HepG2 (cell line): ENCODE measurements at regions not wholly inside any gene's neighbourhood (a gene's known extent, or its start where the extent isn't known, plus 50 kb on each side); places are given as distances from the start of the nearest gene placed in this dataset.
A peak's percentile ranks its signal among the peaks of the same experiment; 100 is the strongest.

Experiments used
- ATAC-seq: fragments of 200-7000 bp; cut with Tn5 transposase; 3 replicates; pipeline ENCODE4 v1.9.1; 2020; ENCODE audit warnings: mild to moderate bottlenecking, moderate library complexity
- BruUV-seq: library from RNA; stranded (reverse); fragments of 400-500 nt; replicated peaks from 2 replicates; lab custom pipeline; 2021; lab: Mats Ljungman, UMichigan
- CTCF ChIA-PET: fragments of 300-600 bp; formaldehyde crosslinking; extraction: SDS; loops from one replicate; lab custom pipeline; 2021; ENCODE audit warnings: low total read pairs, inconsistent platforms, low intra/inter-chr PET ratio; lab: Yijun Ruan, JAX
- POLR2A ChIA-PET: fragments of 350-600 bp; sonication (Branson Sonifier 250); formaldehyde crosslinking; loops from one replicate; lab custom pipeline; 2020; ENCODE audit warnings: antibody characterized with exemption, inconsistent platforms; lab: Yijun Ruan, JAX
- DNase-seq: peaks from one replicate; pipeline ENCODE4 v3.0.0-alpha.2; 2015; ENCODE audit warnings: low spot score
- FAIRE-seq: peaks from 3 replicates; lab custom pipeline; 2011; peaks lifted over from hg19 to GRCh38; lab: Jason Lieb, UNC
- H2AFZ ChIP-seq: one replicate; pipeline ENCODE4 v1.6.1; 2011; ENCODE audit warnings: low read length, inconsistent platforms
- H3K27ac ChIP-seq: fragments of 300-600 bp; 3 replicates; pipeline ENCODE4 v1.8.0; 2011; ENCODE audit warnings: mixed run types, mild to moderate bottlenecking, mixed read lengths, low read length, inconsistent platforms; ENCODE audit not compliant: insufficient read depth; ENCODE audit errors: extremely low read length
- H3K27me3 ChIP-seq, 2 experiments: fragments of 200-600 bp in 1 of 2; 2 replicates in 1 of 2; 3 replicates in 1 of 2; pipeline versions ENCODE4 v1.6.0 to v1.8.0; 2011; ENCODE audit warnings: low read length in 2 of 2, mild to moderate bottlenecking in 2 of 2, moderate library complexity in 2 of 2, inconsistent platforms in 1 of 2; ENCODE audit not compliant: insufficient read depth in 2 of 2, control insufficient read depth in 1 of 2
- H3K36me3 ChIP-seq, 2 experiments: fragments of 200-600 bp in 1 of 2; replicated peaks in 1 of 2; 2 replicates in 1 of 2; 3 replicates in 1 of 2; pipeline versions ENCODE4 v1.5.1 to v1.8.0; 2011; ENCODE audit warnings: low read length in 2 of 2, inconsistent platforms in 1 of 2; ENCODE audit not compliant: insufficient read depth in 2 of 2, control insufficient read depth in 1 of 2
- H3K4me1 ChIP-seq: 2 replicates; pipeline ENCODE4 v1.5.1; 2012; ENCODE audit warnings: low read length, inconsistent platforms; ENCODE audit not compliant: insufficient read depth
- H3K4me2 ChIP-seq: 2 replicates; pipeline ENCODE4 v1.6.0; 2011; ENCODE audit warnings: low read depth, low read length, inconsistent platforms
- H3K4me3 ChIP-seq, 3 experiments: fragments of 200-600 bp in 1 of 3; sonication (generic), shearing (Covaris generic) in 1 of 3; replicated peaks in 1 of 3; 2 replicates each; pipeline ENCODE4 v1.5.1; 2011 to 2016; ENCODE audit warnings: low read length in 3 of 3, inconsistent platforms in 2 of 3, low read depth in 2 of 3, mild to moderate bottlenecking in 2 of 3, control low read depth in 1 of 3, mixed read lengths in 1 of 3; ENCODE audit not compliant: insufficient read depth in 1 of 3
- H3K79me2 ChIP-seq: one replicate; pipeline ENCODE4 v1.6.1; 2011; ENCODE audit warnings: low read length, inconsistent platforms; ENCODE audit not compliant: insufficient read depth
- H3K9ac ChIP-seq: 2 replicates; pipeline ENCODE4 v1.6.0; 2011; ENCODE audit warnings: mild to moderate bottlenecking, low read depth, low read length, inconsistent platforms; ENCODE audit not compliant: insufficient read depth
- H3K9me3 ChIP-seq: 2 replicates; pipeline ENCODE4 v1.5.1; 2012; ENCODE audit warnings: mild to moderate bottlenecking, low read length
- H4K20me1 ChIP-seq: 2 replicates; pipeline ENCODE4 v1.6.0; 2011; ENCODE audit warnings: inconsistent platforms, mild to moderate bottlenecking, low read length, moderate library complexity; ENCODE audit not compliant: insufficient read depth
- ARID5B ChIP-seq: IDR thresholded peaks from 2 replicates; pipeline ENCODE4 v1.4.0; 2020; ENCODE audit warnings: mild to moderate bottlenecking, missing genetic modification reagents
- GATAD1 ChIP-seq: IDR thresholded peaks from 2 replicates; pipeline ENCODE4 v1.6.1; 2016; ENCODE audit warnings: missing genetic modification reagents, missing compliant biosample characterization
- GLMP ChIP-seq: sonication (generic); formaldehyde crosslinking; IDR thresholded peaks from 2 replicates; pipeline ENCODE4 v1.9.0; 2021; ENCODE audit warnings: missing genetic modification reagents, mild to moderate bottlenecking, borderline replicate concordance
- KLF11 ChIP-seq: IDR thresholded peaks from 2 replicates; pipeline ENCODE4 v1.6.1; 2016; ENCODE audit warnings: missing compliant biosample characterization
- MYC ChIP-seq: sonication (generic); formaldehyde crosslinking; IDR thresholded peaks from 2 replicates; pipeline ENCODE4 v1.9.0; 2021; ENCODE audit warnings: missing genetic modification reagents, borderline replicate concordance
- ZBTB8A ChIP-seq: sonication (generic); formaldehyde crosslinking; IDR thresholded peaks from 2 replicates; pipeline ENCODE4 v1.4.0; 2020; ENCODE audit warnings: mild to moderate bottlenecking, low read depth, missing genetic modification reagents, borderline replicate concordance
- ZNF331 ChIP-seq: sonication (generic); formaldehyde crosslinking; IDR thresholded peaks from 2 replicates; pipeline ENCODE4 v1.4.0; 2020; ENCODE audit warnings: missing genetic modification reagents
- ZNF615 ChIP-seq: sonication (generic); formaldehyde crosslinking; IDR thresholded peaks from 2 replicates; pipeline ENCODE4 v1.5.0; 2020; ENCODE audit warnings: mild to moderate bottlenecking, missing genetic modification reagents, borderline replicate concordance
- ZSCAN12 ChIP-seq: sonication (generic); formaldehyde crosslinking; IDR thresholded peaks from 2 replicates; pipeline ENCODE4 v1.9.0; 2021; ENCODE audit warnings: mild to moderate bottlenecking, missing genetic modification reagents
- ZSCAN29 ChIP-seq: sonication (generic); formaldehyde crosslinking; conservative IDR thresholded peaks from 2 replicates; pipeline ENCODE4 v1.4.0; 2020; ENCODE audit warnings: mild to moderate bottlenecking, missing genetic modification reagents
- WGBS: methylation state at CpG from one replicate; pipeline ENCODE4 v1.1.6; 2017; ENCODE audit warnings: low lambda C conversion rate; 5-methylcytosine and 5-hydroxymethylcytosine counted together
- in situ Hi-C: cut with HindIII; loops from 2 replicates; pipeline ENCODE4 v1.10.0; 2017; ENCODE audit warnings: low pct_unique_long_range_greater_than_20kb; ENCODE audit not compliant: extremely low pct_ligation_motif_present
- intact Hi-C: fragments of 100-400 bp; cut with micrococcal nuclease; formaldehyde crosslinking; loops from one replicate; pipeline ENCODE4 v1.10.0; 2022; ENCODE audit not compliant: unreplicated experiment

- WGBS: 100% methylated on average over 2 of the region's 2 CpGs
- no peaks in the 10 kb centered on the region for H3K9me3 ChIP-seq
- TF ChIP-seq ZSCAN29 (CRISPR knock-in tag) (no peak), ZSCAN12 (CRISPR knock-in tag) (no peak)
- TF ChIP-seq, all 625 proteins: peak for 0
- DNase-seq: no peak
- H3K27ac ChIP-seq: no peak overlapping the region
- no peaks in the 10 kb centered on the region for H3K27me3 ChIP-seq
- H3K36me3 ChIP-seq: no peaks in the 10 kb centered on the region
- intact Hi-C loops: loop anchor here (5.0 to 10.0 kb wide), 2 partner anchors 185 to 267 kb away; no protein-coding TSS in a partner anchor
- ChIA-PET POLR2A (no interaction called here), CTCF (interaction anchor here (1.9 kb wide), 1 partner anchor 467 kb away, joined by 7 read pairs; no protein-coding TSS in a partner anchor)
- in situ Hi-C loops: loop anchor here (10.0 kb wide), 2 partner anchors 187 to 257 kb away; partner anchors contain the start of gene AKR1C3
- H3K79me2 ChIP-seq: no peaks in the 10 kb centered on the region
- H3K4me3 ChIP-seq: no peak overlapping the region
- no peak overlapping the region for H2AFZ ChIP-seq
- FAIRE-seq: no peak
- H4K20me1 ChIP-seq: no peaks in the 10 kb centered on the region
- H3K4me2 ChIP-seq: no peak overlapping the region
- no peak overlapping the region for H3K9ac ChIP-seq
- ATAC-seq: no peak
- no TSS peak for BruUV-seq
- peaks cover 17% of the 10 kb centered on the region for H3K4me1 ChIP-seq
These were observed 82.6 kb upstream of the UCN3 start for GRCh38 chr10:5282137-5282536.

GRCh38 chr10:5283305-5284158, 81.2 kb upstream of the UCN3 start:
- no peak overlapping the region for H3K9ac ChIP-seq
- no peak overlapping the region for H3K4me3 ChIP-seq
- FAIRE-seq: peak; percentile 8
- DNase-seq: peak; percentile 58
- H3K27me3 ChIP-seq: no peaks in the 10 kb centered on the region
- no peaks in the 10 kb centered on the region for H3K79me2 ChIP-seq
- no peak overlapping the region for H3K4me2 ChIP-seq
- no peaks in the 10 kb centered on the region for H3K9me3 ChIP-seq
- intact Hi-C loops: loop anchor here (1.0 to 10.0 kb wide), 3 partner anchors 186 to 434 kb away; no protein-coding TSS in a partner anchor
- H3K36me3 ChIP-seq: no peaks in the 10 kb centered on the region
- no peaks in the 10 kb centered on the region for H4K20me1 ChIP-seq
- no peak overlapping the region for H2AFZ ChIP-seq
- 76% methylated on average over 14 of the region's 14 CpGs for WGBS
- H3K27ac ChIP-seq: no peak overlapping the region
- BruUV-seq: no TSS peak
- in situ Hi-C loops: loop anchor here (10.0 kb wide), 2 partner anchors 189 to 259 kb away; partner anchors contain the start of gene AKR1C3
- H3K4me1 ChIP-seq: peaks cover 17% of the 10 kb centered on the region
- peak; percentile 89 for ATAC-seq
- ChIA-PET CTCF (interaction anchor here (1.2 to 2.3 kb wide), 3 partner anchors 194 to 468 kb away, joined by 5 to 21 read pairs (median 7); no protein-coding TSS in a partner anchor), POLR2A (interaction anchor here (1.0 kb wide), 1 partner anchor 189 kb away, joined by 3 read pairs; the partner anchor contains the start of gene AKR1C3)
- TF ChIP-seq ZNF331 (0 out of 2 replicates have a peak, but pooled peaks have one; percentile 14), ZBTB8A (CRISPR knock-in tag) (no peak), KLF11 (CRISPR knock-in tag) (no peak), ARID5B (CRISPR knock-in tag) (0 out of 2 replicates have a peak, but pooled peaks have one; percentile 29), ZNF615 (no peak), GLMP (CRISPR knock-in tag) (no peak), MYC (no peak), GATAD1 (0 out of 2 replicates have a peak, but pooled peaks have one; percentile 24)
